C4-2B (cell line): ENCODE measurements at regions not wholly inside any gene's neighbourhood (a gene's known extent, or its start where the extent isn't known, plus 50 kb on each side); places are given as distances from the start of the nearest gene placed in this dataset.

ENCODE experiments used
- ZFX ChIP-seq: fragments of 450-650 bp; IDR thresholded peaks from 2 replicates; pipeline ENCODE4 v1.6.1; 2017
- TF ChIP-seq, protein P1 (sequence below): fragments of 450-650 bp; conservative IDR thresholded peaks from 2 replicates; pipeline ENCODE4 v1.5.1; 2017; ENCODE audit warnings: mild to moderate bottlenecking

DNA sequence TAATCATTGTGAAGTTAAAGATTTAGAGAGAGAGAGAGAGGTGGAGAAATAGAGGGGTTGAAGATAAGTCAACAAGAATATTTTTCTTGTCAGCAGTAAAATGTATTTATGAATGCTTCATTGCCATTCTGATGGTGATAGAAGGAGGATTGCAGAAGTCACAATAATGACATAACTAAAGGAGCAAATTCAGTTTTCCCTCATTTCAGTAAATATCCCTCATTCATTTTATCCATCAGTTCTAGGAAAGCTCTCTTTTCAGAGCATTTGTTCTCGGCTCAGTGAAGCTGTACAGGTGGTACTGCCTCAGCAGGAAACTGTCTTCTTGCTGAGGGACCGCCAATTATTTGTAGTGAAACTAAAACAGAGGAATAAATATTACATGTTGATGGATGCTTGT, 681.4 kb downstream of the CETN3 start:
- TF ChIP-seq, protein P1, sequence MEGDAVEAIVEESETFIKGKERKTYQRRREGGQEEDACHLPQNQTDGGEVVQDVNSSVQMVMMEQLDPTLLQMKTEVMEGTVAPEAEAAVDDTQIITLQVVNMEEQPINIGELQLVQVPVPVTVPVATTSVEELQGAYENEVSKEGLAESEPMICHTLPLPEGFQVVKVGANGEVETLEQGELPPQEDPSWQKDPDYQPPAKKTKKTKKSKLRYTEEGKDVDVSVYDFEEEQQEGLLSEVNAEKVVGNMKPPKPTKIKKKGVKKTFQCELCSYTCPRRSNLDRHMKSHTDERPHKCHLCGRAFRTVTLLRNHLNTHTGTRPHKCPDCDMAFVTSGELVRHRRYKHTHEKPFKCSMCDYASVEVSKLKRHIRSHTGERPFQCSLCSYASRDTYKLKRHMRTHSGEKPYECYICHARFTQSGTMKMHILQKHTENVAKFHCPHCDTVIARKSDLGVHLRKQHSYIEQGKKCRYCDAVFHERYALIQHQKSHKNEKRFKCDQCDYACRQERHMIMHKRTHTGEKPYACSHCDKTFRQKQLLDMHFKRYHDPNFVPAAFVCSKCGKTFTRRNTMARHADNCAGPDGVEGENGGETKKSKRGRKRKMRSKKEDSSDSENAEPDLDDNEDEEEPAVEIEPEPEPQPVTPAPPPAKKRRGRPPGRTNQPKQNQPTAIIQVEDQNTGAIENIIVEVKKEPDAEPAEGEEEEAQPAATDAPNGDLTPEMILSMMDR = no peak
- TF ChIP-seq ZFX = no peak
